ENCODE measurements at regions not wholly inside any gene's neighbourhood (a gene's known extent, or its start where the extent isn't known, plus 50 kb on each side); places are given as distances from the start of the nearest gene placed in this dataset.

- no peaks in the 10 kb centered on the region for H3K27me3 ChIP-seq
- H3K4me1 ChIP-seq = peaks cover 74 to 95% (median 92%) of the 10 kb centered on the region in 4 donors
- intact Hi-C loops (cut with DNase I) = loop anchor here (5.0 kb wide), 1 partner anchor 292 kb away; no protein-coding TSS in a partner anchor
- DNase-seq (ENCODE audit: extremely low spot score) = no peak
- H3K36me3 ChIP-seq = no peaks in the 10 kb centered on the region
- no peak for TF ChIP-seq POLR2AphosphoS5 (IDR thresholded peaks at IDR 0.05)
- no peak for TF ChIP-seq POLR2A (IDR thresholded peaks at IDR 0.05; ENCODE audit: low read depth)
- no peak for TF ChIP-seq EP300 (IDR thresholded peaks at IDR 0.05)
- no peak for TF ChIP-seq CTCF (IDR thresholded peaks at IDR 0.05)
- WGBS = 33% methylated on average over 11 of the region's 14 CpGs
- peak overlapping the region; percentile 74 to 88 (median 82) for H3K27ac ChIP-seq (replicated peaks in 1 of 4)
- H3K9me3 ChIP-seq = no peaks in the 10 kb centered on the region
- H3K4me3 ChIP-seq = peak overlapping the region; percentile 49 to 59 (median 52)
These were observed 141.9 kb upstream of the IER5L start for GRCh38 chr9:129319938-129320481.

DNA sequence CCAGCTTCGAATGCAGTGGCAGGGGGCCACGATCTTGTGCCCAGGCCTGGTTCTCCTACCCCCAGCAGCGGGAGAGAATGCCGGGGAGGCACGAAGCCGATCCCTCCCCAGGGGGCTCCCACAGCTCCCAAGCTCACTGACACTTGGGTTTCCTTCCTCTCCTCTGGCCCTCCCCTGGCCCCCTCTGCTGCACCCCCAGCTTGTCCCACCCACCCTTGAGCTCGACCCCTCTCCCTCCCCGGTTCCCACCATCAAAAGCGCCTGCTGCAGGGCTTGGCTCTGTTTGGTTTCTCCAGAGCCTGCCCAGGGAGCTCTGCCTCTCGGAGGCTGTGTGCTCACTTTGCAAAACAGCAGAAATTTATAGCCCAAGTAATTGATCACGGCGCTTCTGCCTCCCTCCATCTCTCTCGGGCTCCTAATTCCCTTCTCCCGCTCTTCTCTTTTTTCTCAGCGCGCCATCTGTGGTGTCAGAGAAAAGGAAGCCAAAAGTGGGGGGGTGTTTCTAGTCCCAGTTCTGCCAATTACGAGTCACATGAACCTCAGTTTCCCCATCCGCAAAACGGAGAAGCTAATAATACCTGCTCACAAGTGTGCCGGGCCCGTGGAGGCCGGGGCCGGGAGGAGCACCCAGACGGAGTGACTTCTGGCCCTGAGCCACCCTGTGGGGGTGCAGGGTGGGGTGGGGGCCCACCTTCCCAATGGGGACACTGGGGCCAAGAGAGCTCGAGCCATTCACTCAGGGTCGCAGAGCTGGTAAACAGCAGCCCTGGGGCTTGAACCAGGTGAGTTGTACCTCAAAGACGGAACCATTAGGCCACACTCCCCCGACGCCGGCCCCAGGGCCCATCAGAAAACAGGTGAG is 141.2 kb upstream of the IER5L start:
- no peak for DNase-seq (ENCODE audit: extremely low spot score)
- Histone ChIP-seq H3K9me3 (no peaks in the 10 kb centered on the region), H3K4me1 (peaks cover 74 to 94% (median 88%) of the 10 kb centered on the region in 4 donors), H3K4me3 (no peak overlapping the region), H3K27me3 (no peaks in the 10 kb centered on the region), H3K27ac (replicated peaks in 1 of 4) (peak overlapping the region; percentile 74 to 88 (median 82)), H3K36me3 (no peaks in the 10 kb centered on the region)
- WGBS = 76% methylated on average over 19 of the region's 30 CpGs
- intact Hi-C loops (cut with DNase I) = no loop called here
- TF ChIP-seq POLR2A (IDR thresholded peaks at IDR 0.05; ENCODE audit: low read depth) (no peak), EP300 (IDR thresholded peaks at IDR 0.05) (no peak), POLR2AphosphoS5 (IDR thresholded peaks at IDR 0.05) (no peak), CTCF (IDR thresholded peaks at IDR 0.05) (no peak)

DNA sequence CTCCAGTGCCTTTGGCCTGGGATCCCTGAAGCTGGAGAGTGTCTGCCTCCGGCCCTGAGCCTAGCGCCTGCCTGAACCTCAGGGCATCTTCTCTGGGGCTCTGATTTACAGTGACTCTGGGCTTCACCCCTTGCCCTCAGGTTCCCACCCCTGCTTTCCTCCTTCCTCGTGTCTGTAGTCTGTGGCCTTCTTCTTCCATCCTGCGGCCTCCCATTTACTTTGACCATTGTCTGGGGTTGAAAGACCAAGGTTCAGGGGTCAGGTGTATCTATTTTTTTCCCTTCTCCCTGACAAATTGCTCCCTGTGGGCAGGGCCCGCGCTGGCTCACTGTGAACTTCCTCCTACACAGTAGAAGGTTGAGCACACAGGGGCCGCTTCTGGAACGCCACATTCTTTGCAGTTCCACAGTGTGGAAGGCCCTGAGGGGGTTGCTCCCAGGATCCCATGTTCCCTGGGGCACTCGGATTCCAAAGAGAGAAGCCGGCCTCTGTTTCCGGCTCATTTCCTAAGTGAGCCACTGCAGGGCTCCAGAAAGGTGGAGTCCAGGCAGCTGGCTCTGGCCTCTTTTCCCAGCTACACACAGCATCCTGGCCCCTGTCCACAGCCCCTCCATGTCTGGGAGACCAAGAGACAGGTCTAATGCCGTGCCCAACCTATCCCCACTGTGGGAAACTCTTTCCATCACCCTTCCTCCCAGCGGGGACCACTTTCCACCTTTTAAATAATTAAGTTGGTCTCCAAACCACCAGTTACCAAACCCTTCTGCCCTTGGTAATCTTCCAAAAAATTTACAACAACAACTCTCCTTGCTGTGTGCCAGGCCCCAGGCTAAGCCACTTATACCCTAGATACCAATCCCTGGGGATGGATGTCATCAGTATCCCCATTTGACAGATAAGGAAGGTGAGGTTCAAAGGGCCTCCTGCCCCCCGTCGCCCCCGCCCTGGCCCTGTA is 140.3 kb upstream of the IER5L start:
- H3K9me3 ChIP-seq = no peaks in the 10 kb centered on the region

More for the DNA sequence above, 140.3 kb upstream of the IER5L start:
- H3K27ac ChIP-seq (replicated peaks in 1 of 4) = peak overlapping the region; percentile 74 to 88 (median 82)
- TF ChIP-seq POLR2AphosphoS5 (IDR thresholded peaks at IDR 0.05) (no peak), CTCF (IDR thresholded peaks at IDR 0.05) (no peak), EP300 (IDR thresholded peaks at IDR 0.05) (no peak), POLR2A (IDR thresholded peaks at IDR 0.05; ENCODE audit: low read depth) (no peak)
- H3K27me3 ChIP-seq = no peaks in the 10 kb centered on the region
- no peak for DNase-seq (ENCODE audit: extremely low spot score)
- intact Hi-C loops (cut with DNase I) = no loop called here
- H3K4me1 ChIP-seq = peaks cover 69 to 85% (median 79%) of the 10 kb centered on the region in 4 donors
- H3K36me3 ChIP-seq = no peaks in the 10 kb centered on the region
- WGBS = 86% methylated on average over 15 of the region's 16 CpGs
- no peak overlapping the region for H3K4me3 ChIP-seq

Data from esophagus muscularis mucosa (tissue), 4 donors.